ENCODE measurements at regions not wholly inside any gene's neighbourhood (a gene's known extent, or its start where the extent isn't known, plus 50 kb on each side); places are given as distances from the start of the nearest gene placed in this dataset.

GRCh38 chr9:27714388-27714787 is 141.1 kb upstream of the C9orf72 start:
- H3K14ac ChIP-seq (ENCODE audit: low read length), result no peak overlapping the region
- peaks cover 2% of the 10 kb centered on the region for H3K9me3 ChIP-seq (ENCODE audit: insufficient read depth, low read depth, low read length)
- H2BK5ac ChIP-seq (ENCODE audit: low read depth, low read length, poor library complexity), result no peak overlapping the region
- H3K9ac ChIP-seq (ENCODE audit: low read length), result no peak overlapping the region
- DNase-seq, result no peak
- H3K4me1 ChIP-seq (ENCODE audit: control insufficient read depth in 1 of 2, insufficient read depth in 2 of 2, low read length in 2 of 2), result peaks cover 3 to 4% of the 10 kb centered on the region in 2 experiments
- no peak overlapping the region for H3K4me3 ChIP-seq (ENCODE audit: low read depth, low read length)
- no peaks in the 10 kb centered on the region for H3K79me2 ChIP-seq (ENCODE audit: control insufficient read depth, insufficient read depth, low read length, poor library complexity)
- no peak overlapping the region for H3K4ac ChIP-seq (ENCODE audit: low read depth, low read length)
- H4K91ac ChIP-seq (ENCODE audit: low read depth, low read length), result no peak overlapping the region
- H3K4me2 ChIP-seq (ENCODE audit: low read length), result no peak overlapping the region
- no peak overlapping the region for H2AFZ ChIP-seq (ENCODE audit: insufficient read depth, low read length, poor library complexity)
- no peak overlapping the region for H2AK5ac ChIP-seq (ENCODE audit: low read length)
- no CpG with 5 or more reads among the region's 1 CpG for WGBS (ENCODE audit: extremely low coverage, insufficient coverage, insufficient read length)
- no peak overlapping the region for H2BK120ac ChIP-seq (ENCODE audit: insufficient read depth, low read length, poor library complexity)
- H4K12ac ChIP-seq (ENCODE audit: low read depth, low read length), result no peak overlapping the region
- H3K23ac ChIP-seq (ENCODE audit: low read length), result no peak overlapping the region
- no peaks in the 10 kb centered on the region for H3K36me3 ChIP-seq (ENCODE audit: control insufficient read depth in 1 of 2, insufficient read depth in 2 of 2, low read length in 2 of 2)
- H3K27ac ChIP-seq (ENCODE audit: low read depth, low read length), result no peak overlapping the region
- no peaks in the 10 kb centered on the region for H3K79me1 ChIP-seq (ENCODE audit: low read length)
- H4K8ac ChIP-seq (ENCODE audit: low read depth, low read length), result no peak overlapping the region
- H3K18ac ChIP-seq (ENCODE audit: low read length), result no peak overlapping the region
- H2BK12ac ChIP-seq (ENCODE audit: low read length), result no peak overlapping the region
- H3K27me3 ChIP-seq (ENCODE audit: insufficient read depth, low read length), result no peaks in the 10 kb centered on the region

- Histone ChIP-seq H3K27ac (ENCODE audit: low read depth, low read length) (no peak overlapping the region), H3K27me3 (ENCODE audit: insufficient read depth, low read length) (no peaks in the 10 kb centered on the region), H3K79me2 (ENCODE audit: control insufficient read depth, insufficient read depth, low read length, poor library complexity) (no peaks in the 10 kb centered on the region), H3K4me1 (ENCODE audit: control insufficient read depth in 1 of 2, insufficient read depth in 2 of 2, low read length in 2 of 2) (peaks cover 3 to 4% of the 10 kb centered on the region in 2 experiments), H3K79me1 (ENCODE audit: low read length) (no peaks in the 10 kb centered on the region), H2BK12ac (ENCODE audit: low read length) (no peak overlapping the region), H4K12ac (ENCODE audit: low read depth, low read length) (no peak overlapping the region), H3K4me3 (ENCODE audit: low read depth, low read length) (no peak overlapping the region), H2AK5ac (ENCODE audit: low read length) (no peak overlapping the region), H3K9me3 (ENCODE audit: insufficient read depth, low read depth, low read length) (peaks cover 2% of the 10 kb centered on the region), H3K18ac (ENCODE audit: low read length) (no peak overlapping the region), H3K23ac (ENCODE audit: low read length) (no peak overlapping the region), H2BK5ac (ENCODE audit: low read depth, low read length, poor library complexity) (no peak overlapping the region), H3K4me2 (ENCODE audit: low read length) (no peak overlapping the region), H3K4ac (ENCODE audit: low read depth, low read length) (no peak overlapping the region), H2BK120ac (ENCODE audit: insufficient read depth, low read length, poor library complexity) (no peak overlapping the region), H4K8ac (ENCODE audit: low read depth, low read length) (no peak overlapping the region), H3K36me3 (ENCODE audit: control insufficient read depth in 1 of 2, insufficient read depth in 2 of 2, low read length in 2 of 2) (no peaks in the 10 kb centered on the region), H4K91ac (ENCODE audit: low read depth, low read length) (no peak overlapping the region), H3K9ac (ENCODE audit: low read length) (no peak overlapping the region), H3K14ac (ENCODE audit: low read length) (no peak overlapping the region), H2AFZ (ENCODE audit: insufficient read depth, low read length, poor library complexity) (no peak overlapping the region)
- DNase-seq, result peak; percentile 12 to 68
- WGBS (ENCODE audit: extremely low coverage, insufficient coverage, insufficient read length), result no CpG with 5 or more reads among the region's 2 CpGs
These were observed 142.4 kb upstream of the C9orf72 start for GRCh38 chr9:27715651-27716050.

- Histone ChIP-seq H4K8ac (ENCODE audit: low read depth, low read length) (no peak overlapping the region), H2BK12ac (ENCODE audit: low read length) (no peak overlapping the region), H3K4me1 (ENCODE audit: control insufficient read depth in 1 of 2, insufficient read depth in 2 of 2, low read length in 2 of 2) (peaks cover 3 to 4% of the 10 kb centered on the region in 2 experiments), H3K4me2 (ENCODE audit: low read length) (no peak overlapping the region), H3K23ac (ENCODE audit: low read length) (no peak overlapping the region), H3K18ac (ENCODE audit: low read length) (no peak overlapping the region), H3K14ac (ENCODE audit: low read length) (no peak overlapping the region), H3K27ac (ENCODE audit: low read depth, low read length) (no peak overlapping the region), H3K36me3 (ENCODE audit: control insufficient read depth in 1 of 2, insufficient read depth in 2 of 2, low read length in 2 of 2) (no peaks in the 10 kb centered on the region), H3K9me3 (ENCODE audit: insufficient read depth, low read depth, low read length) (no peaks in the 10 kb centered on the region), H3K9ac (ENCODE audit: low read length) (no peak overlapping the region), H3K79me2 (ENCODE audit: control insufficient read depth, insufficient read depth, low read length, poor library complexity) (no peaks in the 10 kb centered on the region), H3K79me1 (ENCODE audit: low read length) (no peaks in the 10 kb centered on the region), H2BK5ac (ENCODE audit: low read depth, low read length, poor library complexity) (no peak overlapping the region), H4K12ac (ENCODE audit: low read depth, low read length) (no peak overlapping the region), H4K91ac (ENCODE audit: low read depth, low read length) (no peak overlapping the region), H3K4ac (ENCODE audit: low read depth, low read length) (no peak overlapping the region), H3K27me3 (ENCODE audit: insufficient read depth, low read length) (no peaks in the 10 kb centered on the region), H3K4me3 (ENCODE audit: low read depth, low read length) (no peak overlapping the region), H2BK120ac (ENCODE audit: insufficient read depth, low read length, poor library complexity) (no peak overlapping the region), H2AK5ac (ENCODE audit: low read length) (no peak overlapping the region), H2AFZ (ENCODE audit: insufficient read depth, low read length, poor library complexity) (no peak overlapping the region)
- no peak for DNase-seq
- no CpG with 5 or more reads among the region's 2 CpGs for WGBS (ENCODE audit: extremely low coverage, insufficient coverage, insufficient read length)
These were observed 144.7 kb upstream of the C9orf72 start for GRCh38 chr9:27717991-27718390.

- DNase-seq, result no peak
- WGBS (ENCODE audit: extremely low coverage, insufficient coverage, insufficient read length), result no CpG with 5 or more reads among the region's 2 CpGs
- H4K8ac ChIP-seq (ENCODE audit: low read depth, low read length), result no peak overlapping the region
These were observed 146.4 kb upstream of the C9orf72 start for GRCh38 chr9:27719711-27720110.

More at GRCh38 chr9:27719711-27720110, 146.4 kb upstream of the C9orf72 start:
- no peak overlapping the region for H2AFZ ChIP-seq (ENCODE audit: insufficient read depth, low read length, poor library complexity)
- no peak overlapping the region for H2BK5ac ChIP-seq (ENCODE audit: low read depth, low read length, poor library complexity)
- H4K91ac ChIP-seq (ENCODE audit: low read depth, low read length), result no peak overlapping the region
- no peak overlapping the region for H3K23ac ChIP-seq (ENCODE audit: low read length)
- H3K79me1 ChIP-seq (ENCODE audit: low read length), result no peaks in the 10 kb centered on the region
- no peaks in the 10 kb centered on the region for H3K9me3 ChIP-seq (ENCODE audit: insufficient read depth, low read depth, low read length)
- H3K4me1 ChIP-seq (ENCODE audit: control insufficient read depth in 1 of 2, insufficient read depth in 2 of 2, low read length in 2 of 2), result peaks cover 3 to 4% of the 10 kb centered on the region in 2 experiments
- H2AK5ac ChIP-seq (ENCODE audit: low read length), result no peak overlapping the region
- no peak overlapping the region for H3K4ac ChIP-seq (ENCODE audit: low read depth, low read length)
- no peaks in the 10 kb centered on the region for H3K36me3 ChIP-seq (ENCODE audit: control insufficient read depth in 1 of 2, insufficient read depth in 2 of 2, low read length in 2 of 2)
- no peaks in the 10 kb centered on the region for H3K27me3 ChIP-seq (ENCODE audit: insufficient read depth, low read length)
- H3K4me3 ChIP-seq (ENCODE audit: low read depth, low read length), result no peak overlapping the region
- no peak overlapping the region for H3K27ac ChIP-seq (ENCODE audit: low read depth, low read length)
- no peak overlapping the region for H3K14ac ChIP-seq (ENCODE audit: low read length)
- H4K12ac ChIP-seq (ENCODE audit: low read depth, low read length), result no peak overlapping the region
- no peak overlapping the region for H2BK12ac ChIP-seq (ENCODE audit: low read length)
- no peak overlapping the region for H2BK120ac ChIP-seq (ENCODE audit: insufficient read depth, low read length, poor library complexity)
- no peak overlapping the region for H3K4me2 ChIP-seq (ENCODE audit: low read length)
- no peak overlapping the region for H3K18ac ChIP-seq (ENCODE audit: low read length)
- H3K9ac ChIP-seq (ENCODE audit: low read length), result no peak overlapping the region
- H3K79me2 ChIP-seq (ENCODE audit: control insufficient read depth, insufficient read depth, low read length, poor library complexity), result no peaks in the 10 kb centered on the region
